ENCODE measurements at regions not wholly inside any gene's neighbourhood (a gene's known extent, or its start where the extent isn't known, plus 50 kb on each side); places are given as distances from the start of the nearest gene placed in this dataset.

- TF ChIP-seq, protein P1, sequence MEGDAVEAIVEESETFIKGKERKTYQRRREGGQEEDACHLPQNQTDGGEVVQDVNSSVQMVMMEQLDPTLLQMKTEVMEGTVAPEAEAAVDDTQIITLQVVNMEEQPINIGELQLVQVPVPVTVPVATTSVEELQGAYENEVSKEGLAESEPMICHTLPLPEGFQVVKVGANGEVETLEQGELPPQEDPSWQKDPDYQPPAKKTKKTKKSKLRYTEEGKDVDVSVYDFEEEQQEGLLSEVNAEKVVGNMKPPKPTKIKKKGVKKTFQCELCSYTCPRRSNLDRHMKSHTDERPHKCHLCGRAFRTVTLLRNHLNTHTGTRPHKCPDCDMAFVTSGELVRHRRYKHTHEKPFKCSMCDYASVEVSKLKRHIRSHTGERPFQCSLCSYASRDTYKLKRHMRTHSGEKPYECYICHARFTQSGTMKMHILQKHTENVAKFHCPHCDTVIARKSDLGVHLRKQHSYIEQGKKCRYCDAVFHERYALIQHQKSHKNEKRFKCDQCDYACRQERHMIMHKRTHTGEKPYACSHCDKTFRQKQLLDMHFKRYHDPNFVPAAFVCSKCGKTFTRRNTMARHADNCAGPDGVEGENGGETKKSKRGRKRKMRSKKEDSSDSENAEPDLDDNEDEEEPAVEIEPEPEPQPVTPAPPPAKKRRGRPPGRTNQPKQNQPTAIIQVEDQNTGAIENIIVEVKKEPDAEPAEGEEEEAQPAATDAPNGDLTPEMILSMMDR (IDR thresholded peaks at IDR 0.05), result no peak
- TF ChIP-seq POLR2A (IDR thresholded peaks at IDR 0.05), result no peak
These were observed 934.5 kb upstream of the TENM3 start for GRCh38 chr4:181308476-181309312.
